Muscle layer of colon (tissue), 2 donors: ENCODE measurements at regions not wholly inside any gene's neighbourhood (a gene's known extent, or its start where the extent isn't known, plus 50 kb on each side); places are given as distances from the start of the nearest gene placed in this dataset.

Experiments
- H3K27ac ChIP-seq: one replicate; pipeline ENCODE4 v1.7.0; 2013; ENCODE audit warnings: low read depth, mild to moderate bottlenecking, low read length, moderate library complexity
- H3K27me3 ChIP-seq, 2 donors: one replicate each; pipeline ENCODE4 v1.7.0; 2013; ENCODE audit warnings: low read length in 2 of 2, mild to moderate bottlenecking in 2 of 2; ENCODE audit not compliant: insufficient read depth in 2 of 2, control insufficient read depth in 1 of 2
- H3K36me3 ChIP-seq: one replicate; pipeline ENCODE4 v1.7.0; 2013; ENCODE audit warnings: mild to moderate bottlenecking, low read length; ENCODE audit not compliant: insufficient read depth
- H3K4me1 ChIP-seq: one replicate; pipeline ENCODE4 v1.7.0; 2013; ENCODE audit warnings: mild to moderate bottlenecking, low read length; ENCODE audit not compliant: insufficient read depth
- H3K4me3 ChIP-seq, 2 donors: one replicate each; pipeline ENCODE4 v1.7.0; 2013; ENCODE audit warnings: low read length in 2 of 2, low read depth in 1 of 2, mild to moderate bottlenecking in 1 of 2, moderate library complexity in 1 of 2
- H3K9ac ChIP-seq: one replicate; pipeline ENCODE4 v1.7.0; 2013; ENCODE audit warnings: low read length
- H3K9me3 ChIP-seq: one replicate; pipeline ENCODE4 v1.7.0; 2013; ENCODE audit warnings: mild to moderate bottlenecking, low read length
- donor health status: abdominal sarcoma.
- donor health status: Adenocarcinoma of cecum.

DNA sequence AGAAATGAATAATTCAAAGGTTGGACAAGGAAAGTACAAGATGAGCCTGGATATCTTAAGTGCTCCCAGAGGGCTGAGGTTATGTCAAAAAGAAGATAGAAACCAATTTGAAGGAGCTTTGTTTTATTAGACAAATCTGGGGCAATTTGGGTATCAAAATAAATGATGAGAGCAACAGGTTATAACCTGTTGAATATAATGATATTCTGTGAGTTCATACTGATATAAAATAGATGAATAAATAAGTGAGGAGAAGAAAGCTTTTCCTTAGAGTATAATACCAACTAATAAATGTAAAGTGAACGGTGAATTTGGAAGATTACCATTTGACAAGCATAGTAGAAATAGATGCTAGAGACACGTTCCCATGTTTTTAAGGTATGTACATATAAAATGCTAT lies 544.2 kb upstream of the ANKRD30A start:
- Histone ChIP-seq H3K27ac (no peak overlapping the region), H3K4me1 (no peaks in the 10 kb centered on the region), H3K9ac (no peak overlapping the region), H3K27me3 (no peaks in the 10 kb centered on the region), H3K9me3 (no peaks in the 10 kb centered on the region), H3K36me3 (no peaks in the 10 kb centered on the region), H3K4me3 (no peak overlapping the region)

DNA sequence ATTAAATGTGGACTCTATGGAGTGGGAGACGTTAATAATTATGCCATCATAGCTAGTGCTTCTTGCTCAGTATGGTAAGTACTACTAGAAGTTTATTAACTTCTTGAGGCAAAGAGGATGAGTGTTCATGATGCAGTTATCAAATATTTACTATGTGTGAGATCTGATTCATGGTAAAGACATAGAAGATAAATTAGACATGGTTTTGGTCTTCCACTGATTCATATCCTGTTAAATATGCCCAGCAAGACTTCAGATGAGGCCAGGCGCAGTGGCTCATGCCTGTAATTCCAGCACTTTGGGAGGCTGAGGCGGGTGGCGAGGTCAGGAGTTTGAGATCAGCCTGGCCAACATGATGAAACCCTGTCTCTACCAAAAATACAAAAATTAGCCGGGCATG lies 547.1 kb upstream of the ANKRD30A start:
- Histone ChIP-seq H3K27me3 (no peaks in the 10 kb centered on the region), H3K9me3 (no peaks in the 10 kb centered on the region), H3K9ac (no peak overlapping the region), H3K4me1 (no peaks in the 10 kb centered on the region), H3K36me3 (no peaks in the 10 kb centered on the region), H3K4me3 (no peak overlapping the region), H3K27ac (no peak overlapping the region)

DNA sequence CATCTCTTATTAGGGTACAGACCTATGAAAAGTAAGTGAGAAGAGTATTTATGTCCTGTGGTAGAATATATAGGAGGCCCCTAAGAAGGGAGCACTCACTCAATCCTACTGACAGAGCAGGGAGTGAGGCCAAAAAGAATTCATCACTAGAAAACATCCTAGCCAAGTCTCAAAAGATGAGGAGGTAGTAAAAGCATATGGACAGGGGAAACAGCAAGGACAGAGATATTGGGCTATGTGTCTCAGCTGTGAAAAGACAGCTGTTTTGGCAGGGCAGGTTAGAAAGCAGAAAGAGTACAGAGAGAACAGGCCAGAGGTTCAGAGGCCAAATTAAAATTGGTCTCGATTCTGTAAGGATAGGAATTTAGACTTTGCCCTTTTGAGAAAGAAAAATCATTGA lies 548.3 kb upstream of the ANKRD30A start:
- Histone ChIP-seq H3K9ac (no peak overlapping the region), H3K4me3 (no peak overlapping the region), H3K4me1 (no peaks in the 10 kb centered on the region), H3K27ac (no peak overlapping the region), H3K9me3 (no peaks in the 10 kb centered on the region), H3K27me3 (no peaks in the 10 kb centered on the region), H3K36me3 (no peaks in the 10 kb centered on the region)

DNA sequence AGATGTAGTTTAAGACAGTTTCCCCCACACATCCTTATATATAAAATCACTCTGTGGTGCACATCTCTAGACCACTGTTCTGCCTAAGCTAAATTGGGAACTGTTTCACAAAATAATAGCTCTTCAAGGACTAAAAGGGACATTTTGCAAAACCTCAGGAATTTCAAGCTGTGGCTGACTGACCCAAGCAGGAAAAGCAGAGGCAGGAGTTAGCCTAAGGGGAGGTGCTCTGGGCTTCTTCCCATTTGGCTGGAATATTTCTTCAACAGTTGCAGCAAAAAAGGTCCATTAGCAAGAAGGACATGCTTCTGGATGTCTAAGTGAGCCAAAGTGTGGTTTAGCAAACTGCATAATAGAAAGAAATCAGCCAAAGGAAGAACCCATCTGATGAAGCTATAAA lies 551.2 kb upstream of the ANKRD30A start:
- H3K27me3 ChIP-seq: no peaks in the 10 kb centered on the region
- no peak overlapping the region for H3K4me3 ChIP-seq
- H3K4me1 ChIP-seq: no peaks in the 10 kb centered on the region
- H3K36me3 ChIP-seq: no peaks in the 10 kb centered on the region
- no peak overlapping the region for H3K9ac ChIP-seq
- H3K9me3 ChIP-seq: no peaks in the 10 kb centered on the region
- no peak overlapping the region for H3K27ac ChIP-seq

DNA sequence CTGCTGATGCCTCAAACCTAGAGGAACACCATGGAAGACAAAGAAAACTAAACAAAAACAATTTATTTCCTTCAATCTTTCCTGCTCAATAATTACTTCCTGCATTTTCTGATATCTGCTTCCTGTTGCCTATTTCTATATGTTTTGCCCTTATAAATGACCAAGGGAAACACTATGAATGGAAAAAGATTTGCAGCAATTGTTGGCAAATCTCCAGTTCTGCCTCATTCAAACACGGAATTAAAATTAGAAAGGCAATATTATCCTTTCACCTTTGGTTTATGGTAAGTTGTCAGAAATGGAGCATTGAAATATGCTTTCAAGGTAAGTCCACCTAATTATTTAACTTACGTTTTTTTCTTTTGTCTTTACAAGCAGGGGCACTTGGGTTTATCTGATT lies 552.2 kb upstream of the ANKRD30A start:
- H3K36me3 ChIP-seq: no peaks in the 10 kb centered on the region
- no peaks in the 10 kb centered on the region for H3K27me3 ChIP-seq
- H3K9me3 ChIP-seq: no peaks in the 10 kb centered on the region
- H3K4me1 ChIP-seq: no peaks in the 10 kb centered on the region
- no peak overlapping the region for H3K4me3 ChIP-seq
- H3K27ac ChIP-seq: no peak overlapping the region
- no peak overlapping the region for H3K9ac ChIP-seq

DNA sequence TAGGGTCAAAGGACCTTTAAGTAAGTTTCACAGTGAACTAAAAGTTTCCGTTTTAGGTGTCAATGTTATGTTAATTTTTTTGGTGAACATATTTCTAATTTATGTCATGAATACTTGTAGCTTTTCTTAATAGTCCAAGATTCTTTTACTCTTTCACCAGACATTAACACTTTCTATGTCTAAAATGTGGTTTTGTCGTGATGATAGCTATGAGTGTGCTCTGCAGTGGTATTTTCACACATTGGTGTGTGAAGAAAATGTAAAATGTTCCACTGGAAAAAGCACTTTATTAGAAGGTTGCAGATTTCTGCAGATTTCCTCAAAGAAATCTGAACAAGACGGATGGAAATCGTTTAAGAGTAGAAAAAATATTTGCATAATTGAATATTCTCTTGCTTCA lies 561.0 kb upstream of the ANKRD30A start:
- no peaks in the 10 kb centered on the region for H3K36me3 ChIP-seq
- no peak overlapping the region for H3K27ac ChIP-seq

DNA sequence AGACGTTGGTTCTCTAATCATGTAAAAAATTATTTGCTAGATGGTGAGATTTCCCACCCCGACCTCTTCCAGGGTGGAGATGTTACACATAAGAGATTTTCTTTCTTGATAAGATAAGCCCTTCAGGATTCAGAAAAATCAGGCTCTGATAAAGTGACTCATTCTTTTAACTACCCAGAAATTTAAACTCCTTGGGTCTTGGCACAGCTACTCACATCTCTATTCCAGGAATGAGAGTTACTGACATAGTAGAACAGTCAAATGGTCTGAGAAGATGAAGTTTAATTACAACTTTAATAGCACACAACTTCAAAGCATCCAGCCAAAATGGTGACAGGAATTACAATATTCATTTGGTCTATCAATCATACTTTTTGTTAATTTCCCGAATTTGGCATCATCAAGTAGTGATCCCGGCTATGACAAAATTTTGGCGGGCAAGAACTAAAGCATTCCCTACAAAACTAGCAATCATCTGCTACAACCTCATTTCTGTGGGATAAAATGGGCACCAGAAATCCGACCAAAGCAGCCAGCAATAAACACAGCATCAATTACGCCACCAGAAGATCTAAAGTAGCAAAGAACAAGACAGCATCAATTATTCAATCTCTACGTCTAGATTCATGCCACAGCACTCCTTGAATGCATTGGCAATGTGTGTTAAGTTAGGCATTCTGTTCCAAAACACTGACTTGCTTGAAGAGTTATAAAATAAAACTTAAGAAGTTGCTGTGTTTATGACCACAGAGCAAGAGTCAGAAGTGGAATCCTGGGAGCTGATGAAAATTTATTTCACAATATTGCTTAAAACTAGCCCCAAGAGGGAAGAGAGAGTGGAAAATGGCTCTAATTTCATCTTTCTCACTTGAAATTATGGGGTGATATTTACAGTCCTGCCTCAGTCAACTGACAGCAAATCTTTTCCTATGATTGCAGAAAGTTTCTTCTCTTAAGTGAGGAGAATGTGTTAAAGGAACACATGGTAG lies 565.7 kb upstream of the ANKRD30A start:
- Histone ChIP-seq H3K27ac (no peak overlapping the region), H3K9ac (no peak overlapping the region), H3K36me3 (no peaks in the 10 kb centered on the region), H3K4me1 (peaks cover 14% of the 10 kb centered on the region), H3K27me3 (no peaks in the 10 kb centered on the region), H3K4me3 (no peak overlapping the region), H3K9me3 (no peaks in the 10 kb centered on the region)

More for the DNA sequence above, 561.0 kb upstream of the ANKRD30A start:
- Histone ChIP-seq H3K4me1 (peaks cover 11% of the 10 kb centered on the region), H3K27me3 (no peaks in the 10 kb centered on the region), H3K4me3 (no peak overlapping the region), H3K9me3 (no peaks in the 10 kb centered on the region), H3K9ac (no peak overlapping the region)

DNA sequence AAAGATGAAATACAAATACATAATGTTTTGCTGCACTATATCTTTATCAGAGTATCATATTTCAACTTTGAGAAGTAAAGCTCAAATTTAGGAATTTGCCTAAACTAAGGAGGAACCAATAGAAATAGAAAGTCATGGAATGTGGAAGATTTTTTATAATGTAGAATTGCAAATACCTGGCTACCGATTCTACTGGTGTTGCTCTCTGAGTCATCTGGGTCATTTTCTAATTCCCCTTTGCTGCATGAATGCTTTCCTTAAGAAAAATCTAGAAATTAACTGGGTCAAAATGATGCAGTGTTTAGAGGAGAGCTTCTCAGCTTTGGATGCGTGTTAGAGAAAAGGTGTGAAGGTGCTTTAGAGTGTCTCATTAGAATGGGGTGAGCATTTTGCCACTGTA lies 568.9 kb upstream of the ANKRD30A start:
- H3K27ac ChIP-seq: no peak overlapping the region
- no peak overlapping the region for H3K9ac ChIP-seq
- H3K4me1 ChIP-seq: peaks cover 14% of the 10 kb centered on the region
- H3K4me3 ChIP-seq: no peak overlapping the region
- H3K36me3 ChIP-seq: no peaks in the 10 kb centered on the region
- no peaks in the 10 kb centered on the region for H3K27me3 ChIP-seq
- H3K9me3 ChIP-seq: no peaks in the 10 kb centered on the region

DNA sequence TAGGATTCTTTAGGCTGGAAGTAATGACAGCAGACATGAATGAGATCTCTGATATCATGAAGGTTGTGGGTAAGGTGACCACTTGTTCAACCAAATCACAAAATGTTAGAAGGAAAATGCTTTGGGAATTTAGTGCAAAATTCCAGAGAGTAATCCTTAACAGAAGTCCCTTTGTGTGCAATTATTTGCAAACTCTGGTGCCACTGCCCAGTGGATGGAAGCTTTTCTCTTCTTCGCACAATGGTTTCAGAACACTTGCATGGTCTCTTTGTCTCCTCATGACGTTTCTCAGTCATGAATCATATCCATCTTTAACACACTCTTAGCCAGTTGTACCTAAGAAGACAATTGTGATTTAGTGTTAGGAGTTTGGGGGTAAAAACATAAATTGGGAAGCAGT lies 570.4 kb upstream of the ANKRD30A start:
- H3K27ac ChIP-seq: no peak overlapping the region
- H3K4me3 ChIP-seq: no peak overlapping the region

DNA sequence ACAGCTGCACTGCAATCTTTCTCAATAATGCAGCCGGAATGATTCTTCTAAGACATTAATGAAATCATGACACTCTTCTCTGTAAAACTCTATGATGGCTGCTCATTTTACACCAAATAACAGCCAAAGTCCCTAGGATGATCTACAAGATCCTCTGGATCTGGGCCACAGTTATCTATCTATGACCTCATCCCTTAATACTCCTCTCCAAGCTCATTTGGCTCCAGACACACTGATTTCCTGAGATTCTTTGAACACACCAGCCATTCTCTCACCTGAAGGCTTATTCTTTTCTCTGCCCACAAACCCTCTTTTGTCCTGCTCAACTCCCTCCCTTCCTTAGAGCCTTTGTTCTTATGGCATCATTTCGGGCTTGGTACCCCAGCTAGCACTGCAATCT lies 577.4 kb upstream of the ANKRD30A start:
- Histone ChIP-seq H3K9me3 (no peaks in the 10 kb centered on the region), H3K4me1 (no peaks in the 10 kb centered on the region), H3K27ac (no peak overlapping the region), H3K9ac (no peak overlapping the region), H3K36me3 (no peaks in the 10 kb centered on the region), H3K27me3 (no peaks in the 10 kb centered on the region), H3K4me3 (no peak overlapping the region)

More for the DNA sequence above, 570.4 kb upstream of the ANKRD30A start:
- no peak overlapping the region for H3K9ac ChIP-seq
- H3K4me1 ChIP-seq: peaks cover 8% of the 10 kb centered on the region
- H3K27me3 ChIP-seq: no peaks in the 10 kb centered on the region
- no peaks in the 10 kb centered on the region for H3K9me3 ChIP-seq
- H3K36me3 ChIP-seq: no peaks in the 10 kb centered on the region

DNA sequence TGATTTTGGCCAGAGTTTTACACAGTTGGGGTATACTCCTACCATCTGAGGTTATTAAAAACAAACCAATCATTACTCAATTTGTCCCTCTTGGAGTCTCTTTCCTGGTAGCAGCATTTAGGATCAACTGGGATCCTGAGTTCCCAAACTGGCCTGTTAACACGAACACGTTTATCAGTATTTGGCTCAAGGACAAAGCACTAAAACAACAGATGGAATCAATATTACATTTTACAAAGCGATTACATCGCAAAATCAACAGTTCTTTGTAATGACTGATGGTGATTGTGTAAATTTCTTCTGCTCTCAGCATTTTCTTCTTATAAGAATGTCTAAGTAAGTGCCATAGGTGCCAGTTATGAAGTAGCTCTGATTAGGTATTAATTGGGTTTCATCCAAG lies 582.9 kb upstream of the ANKRD30A start:
- Histone ChIP-seq H3K27ac (no peak overlapping the region), H3K36me3 (no peaks in the 10 kb centered on the region), H3K27me3 (no peaks in the 10 kb centered on the region)

DNA sequence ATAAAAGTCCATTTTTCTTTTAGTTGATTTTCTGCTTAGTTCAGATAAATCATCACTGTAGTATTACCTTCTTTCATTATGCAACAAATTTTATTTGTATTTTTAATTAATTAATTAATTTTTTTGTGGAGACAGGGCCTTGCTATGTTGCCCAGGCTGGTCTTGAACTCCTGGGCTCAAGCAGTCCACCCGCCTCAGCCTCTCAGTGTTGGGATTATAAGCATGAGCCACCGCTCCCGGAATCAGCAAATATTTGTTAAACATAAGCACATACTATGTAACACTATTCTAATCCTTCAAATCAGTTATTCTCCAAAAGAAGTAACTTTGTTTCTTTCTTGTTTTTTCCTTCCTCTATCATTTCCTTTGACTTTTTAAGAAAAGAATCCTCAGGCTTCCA lies 584.8 kb upstream of the ANKRD30A start:
- Histone ChIP-seq H3K4me1 (no peaks in the 10 kb centered on the region), H3K36me3 (no peaks in the 10 kb centered on the region), H3K9me3 (no peaks in the 10 kb centered on the region), H3K4me3 (no peak overlapping the region), H3K9ac (no peak overlapping the region), H3K27me3 (no peaks in the 10 kb centered on the region), H3K27ac (no peak overlapping the region)

More for the DNA sequence above, 582.9 kb upstream of the ANKRD30A start:
- Histone ChIP-seq H3K9ac (no peak overlapping the region), H3K4me3 (no peak overlapping the region), H3K4me1 (no peaks in the 10 kb centered on the region), H3K9me3 (no peaks in the 10 kb centered on the region)
